ENCODE measurements at regions not wholly inside any gene's neighbourhood (a gene's known extent, or its start where the extent isn't known, plus 50 kb on each side); places are given as distances from the start of the nearest gene placed in this dataset.

DNA sequence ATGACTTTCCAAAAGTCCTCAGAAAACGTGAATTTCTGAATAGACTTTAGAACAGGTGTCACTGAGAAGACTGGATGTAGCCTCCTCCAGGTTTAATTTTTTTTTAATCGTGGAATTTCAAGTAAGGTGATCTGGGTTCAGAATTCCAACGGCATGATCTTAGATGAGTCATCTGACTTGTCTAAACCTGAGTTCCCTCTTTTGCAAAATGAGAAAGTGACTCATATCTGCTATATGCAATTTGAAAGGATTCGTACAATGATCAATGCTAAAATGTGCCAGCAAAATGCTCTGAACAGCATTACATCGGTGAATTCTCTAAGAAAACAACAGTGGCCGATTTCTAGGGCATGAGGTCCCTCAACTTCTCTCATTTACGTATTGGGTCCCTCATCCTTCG, 69.1 kb upstream of the ZNF516 start:
- DNase-seq (ENCODE audit: low read depth in 1 of 2, low spot score in 2 of 2), result peak in 1 of 2 experiments; percentile 4
- no peak overlapping the region for H3K18ac ChIP-seq (ENCODE audit: extremely low read depth, low read length)
- no peaks in the 10 kb centered on the region for H3K27me3 ChIP-seq (replicated peaks in 1 of 4; ENCODE audit: control insufficient read depth in 3 of 4, extremely low read depth in 1 of 4, insufficient read depth in 3 of 4, low read length in 3 of 4)
- H2BK12ac ChIP-seq (ENCODE audit: low read depth, low read length), result no peak overlapping the region
- H4K8ac ChIP-seq (ENCODE audit: extremely low read depth, insufficient read depth, low read length), result no peak overlapping the region
- no peak overlapping the region; a peak in 1 of 4 replicates for H3K4me2 ChIP-seq (ENCODE audit: insufficient read depth in 1 of 2, low read depth in 2 of 2, low read length in 2 of 2)
- H2BK5ac ChIP-seq (ENCODE audit: low read depth, low read length), result no peak overlapping the region
- 89% methylated on average over 8 of the region's 8 CpGs; no CpG with 5 or more reads in 1 of the 2 experiments for WGBS, 2 experiments (ENCODE audit: extremely low coverage in 1 of 2, insufficient coverage in 1 of 2, insufficient read length in 1 of 2, insufficient replicate concordance in 2 of 2, low coverage in 1 of 2, low lambda C conversion rate in 2 of 2, missing lambda C conversion rate in 1 of 2)
- no peaks in the 10 kb centered on the region for H4K20me1 ChIP-seq (replicated peaks in 1 of 2; ENCODE audit: control insufficient read depth in 1 of 2, insufficient read depth in 2 of 2, low read length in 2 of 2)
- H3K56ac ChIP-seq (replicated peaks; ENCODE audit: insufficient read length, low read depth, low read length), result no peak overlapping the region
- H3K27ac ChIP-seq (ENCODE audit: low read depth, low read length), result no peak overlapping the region
- H3K9ac ChIP-seq (replicated peaks in 1 of 4; ENCODE audit: extremely low read depth in 1 of 4, low read depth in 3 of 4, low read length in 3 of 4), result no peak overlapping the region
- no peak overlapping the region for H2BK15ac ChIP-seq (ENCODE audit: low read length)
- H3K23me2 ChIP-seq (ENCODE audit: low read depth, low read length), result no peaks in the 10 kb centered on the region
- no peak overlapping the region for H2AK5ac ChIP-seq (ENCODE audit: low read depth, low read length)
- H3K23ac ChIP-seq (ENCODE audit: insufficient read length), result no peak overlapping the region
- H2BK120ac ChIP-seq (replicated peaks; ENCODE audit: low read depth, low read length), result no peak overlapping the region
- no peak overlapping the region for H4K5ac ChIP-seq (ENCODE audit: insufficient read length, low read depth, low read length)
- POLR2A ChIA-PET (ENCODE audit: partially characterized antibody), result no interaction called here
- H4K91ac ChIP-seq (replicated peaks; ENCODE audit: insufficient read length, low read length), result no peak overlapping the region
- H3K4ac ChIP-seq (replicated peaks; ENCODE audit: insufficient read length, low read depth, low read length), result no peak overlapping the region
- no peaks in the 10 kb centered on the region for H3K9me3 ChIP-seq (ENCODE audit: insufficient read depth in 2 of 2, low read depth in 1 of 2, low read length in 1 of 2)
- H2AFZ ChIP-seq (ENCODE audit: low read length), result no peak overlapping the region
- no peak overlapping the region for H3K14ac ChIP-seq (ENCODE audit: insufficient read length)
- CTCF ChIA-PET (ENCODE audit: partially characterized antibody), result interaction anchor here (1.1 kb wide), 1 partner anchor 53 kb away, joined by 4 read pairs; no protein-coding TSS in a partner anchor
- no peaks in the 10 kb centered on the region for H3K79me2 ChIP-seq (ENCODE audit: control insufficient read depth in 1 of 2, insufficient read depth in 2 of 2, low read length in 2 of 2)
- no peak overlapping the region for H2BK20ac ChIP-seq (ENCODE audit: low read length)
- FAIRE-seq, result no peak
- no peak overlapping the region for H3K4me3 ChIP-seq (ENCODE audit: extremely low read depth in 1 of 4, insufficient read depth in 2 of 4, low read depth in 3 of 4, low read length in 4 of 4)
- no peaks in the 10 kb centered on the region for H3K36me3 ChIP-seq (ENCODE audit: control insufficient read depth in 2 of 4, insufficient read depth in 4 of 4, low read length in 3 of 4)
- H3K4me1 ChIP-seq (replicated peaks in 1 of 4; ENCODE audit: control insufficient read depth in 3 of 4, insufficient read depth in 4 of 4, low read length in 3 of 4), result peaks cover 0 to 8% (median 2%) of the 10 kb centered on the region in 4 experiments; a peak in 2 of 7 replicates
- H3K79me1 ChIP-seq (ENCODE audit: low read depth, low read length), result no peaks in the 10 kb centered on the region
- TF ChIP-seq RFX5 (IDR thresholded peaks at IDR 0.05; ENCODE audit: borderline replicate concordance, low read depth, low read length) (no peak), USF2 (IDR thresholded peaks at IDR 0.05; ENCODE audit: low read length) (no peak), EGR1 (IDR thresholded peaks at IDR 0.05; ENCODE audit: borderline replicate concordance, low read depth, low read length) (no peak), HDAC6 (IDR thresholded peaks at IDR 0.05; ENCODE audit: low read depth, low read length) (no peak), SIRT6 (IDR thresholded peaks at IDR 0.05; ENCODE audit: low read length) (no peak), PHF8 (conservative IDR thresholded peaks at IDR 0.05; ENCODE audit: low read depth, low read length) (no peak), ASH2L (IDR thresholded peaks at IDR 0.05; ENCODE audit: low read length) (no peak), SAP30 (IDR thresholded peaks at IDR 0.05; ENCODE audit: insufficient read depth, insufficient replicate concordance, low read length) (no peak), EP300 (IDR thresholded peaks at IDR 0.05; ENCODE audit: borderline replicate concordance in 1 of 2, low read depth in 2 of 2, low read length in 2 of 2) (no peak), HDAC2 (IDR thresholded peaks at IDR 0.05; ENCODE audit: borderline replicate concordance in 1 of 2, low read depth in 2 of 2, low read length in 2 of 2) (no peak), TCF12 (IDR thresholded peaks at IDR 0.05; ENCODE audit: low read depth, low read length) (no peak), POLR2AphosphoS5 (IDR thresholded peaks at IDR 0.05; ENCODE audit: low read depth, low read length) (no peak), SIX5 (IDR thresholded peaks at IDR 0.05; ENCODE audit: low read depth, low read length) (no peak)
- TF ChIP-seq, protein P1, sequence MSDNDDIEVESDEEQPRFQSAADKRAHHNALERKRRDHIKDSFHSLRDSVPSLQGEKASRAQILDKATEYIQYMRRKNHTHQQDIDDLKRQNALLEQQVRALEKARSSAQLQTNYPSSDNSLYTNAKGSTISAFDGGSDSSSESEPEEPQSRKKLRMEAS (IDR thresholded peaks at IDR 0.05), result no peak

Data from H1 (cell line).